HG02938 (cell line): ENCODE measurements at regions not wholly inside any gene's neighbourhood (a gene's known extent, or its start where the extent isn't known, plus 50 kb on each side); places are given as distances from the start of the nearest gene placed in this dataset.

ENCODE experiments used
- ATAC-seq: cut with Tn5 transposase; IDR thresholded peaks from one replicate; pipeline ENCODE4 v1.9.1; 2021; ENCODE audit warnings: mild to moderate bottlenecking, moderate library complexity; ENCODE audit not compliant: unreplicated experiment

- no peak for ATAC-seq
Observed at GRCh38 chr15:94105760-94106159, 125.6 kb upstream of the MCTP2 start.

- no peak for ATAC-seq
Observed at GRCh38 chr15:94100863-94101262, 130.5 kb upstream of the MCTP2 start.

DNA sequence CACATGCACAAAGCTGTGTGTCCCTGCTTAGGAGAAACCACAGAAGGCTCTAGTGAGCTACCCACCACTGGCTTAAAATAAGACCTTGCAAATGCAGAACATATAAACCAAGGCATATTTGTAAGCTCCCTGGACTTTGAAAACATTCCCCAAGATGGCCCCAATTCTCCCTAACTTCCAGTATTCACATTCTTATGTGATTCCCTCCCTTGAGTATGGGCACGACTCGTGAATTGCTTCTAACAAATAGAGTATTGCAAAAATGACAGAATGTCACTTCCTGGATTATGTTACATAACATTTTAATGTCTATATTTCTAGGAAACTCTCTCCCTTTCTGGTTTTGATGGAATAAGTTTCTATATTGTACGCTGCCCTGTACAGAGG, 131.8 kb upstream of the MCTP2 start:
- ATAC-seq, result no peak

DNA sequence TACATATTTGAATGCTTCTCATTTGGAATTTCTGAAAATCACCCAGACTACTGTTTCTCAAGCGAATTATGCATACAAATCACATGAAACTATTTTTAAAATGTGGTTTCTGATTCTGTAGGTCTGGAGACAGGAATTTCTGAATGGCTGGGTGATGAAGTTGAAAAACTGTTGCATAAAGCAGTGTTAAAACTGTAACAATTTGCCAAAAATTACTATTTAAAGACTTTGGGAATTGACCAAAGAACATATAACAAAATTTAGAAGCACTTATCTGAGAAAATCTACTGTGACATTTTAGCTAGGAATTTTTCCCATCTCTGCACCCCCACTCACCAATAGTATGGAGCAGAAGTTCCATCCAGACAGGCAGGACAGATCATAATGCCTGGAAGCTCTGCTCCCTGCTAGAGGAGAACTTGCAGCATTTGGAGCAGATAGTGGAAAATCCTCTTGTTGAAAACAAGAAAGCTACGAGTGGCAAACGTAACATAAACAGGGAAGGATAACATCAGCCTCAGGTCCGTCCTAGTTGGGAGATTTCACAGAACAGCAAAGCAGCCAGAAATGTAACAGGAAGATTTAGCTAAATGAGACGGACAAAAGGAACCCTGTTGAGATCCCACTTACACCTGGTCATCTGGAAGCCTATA, 132.3 kb upstream of the MCTP2 start:
- no peak for ATAC-seq

GRCh38 chr15:94097552-94097951, 133.8 kb upstream of the MCTP2 start:
- ATAC-seq, result no peak

DNA sequence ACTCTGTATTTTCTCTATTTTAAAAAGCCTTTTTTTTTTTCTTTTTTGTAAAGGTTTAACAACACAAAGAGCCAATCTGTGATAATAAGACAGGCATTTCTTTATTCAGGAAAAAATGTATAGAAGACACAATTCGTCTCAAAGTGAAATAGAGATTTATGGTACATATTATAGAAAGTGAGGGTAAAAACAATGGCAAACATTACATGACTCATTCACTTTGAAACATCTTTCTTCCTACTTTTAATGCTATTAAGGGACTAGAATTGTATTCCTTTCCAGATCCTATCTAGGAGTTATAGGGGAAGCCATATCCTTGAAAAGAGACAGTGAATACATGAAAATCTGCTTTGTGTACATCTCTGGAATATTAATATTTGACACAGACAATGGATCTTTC, 137.1 kb upstream of the MCTP2 start:
- ATAC-seq, result no peak

GRCh38 chr15:94086341-94086740, 145.0 kb upstream of the MCTP2 start:
- ATAC-seq, result no peak

DNA sequence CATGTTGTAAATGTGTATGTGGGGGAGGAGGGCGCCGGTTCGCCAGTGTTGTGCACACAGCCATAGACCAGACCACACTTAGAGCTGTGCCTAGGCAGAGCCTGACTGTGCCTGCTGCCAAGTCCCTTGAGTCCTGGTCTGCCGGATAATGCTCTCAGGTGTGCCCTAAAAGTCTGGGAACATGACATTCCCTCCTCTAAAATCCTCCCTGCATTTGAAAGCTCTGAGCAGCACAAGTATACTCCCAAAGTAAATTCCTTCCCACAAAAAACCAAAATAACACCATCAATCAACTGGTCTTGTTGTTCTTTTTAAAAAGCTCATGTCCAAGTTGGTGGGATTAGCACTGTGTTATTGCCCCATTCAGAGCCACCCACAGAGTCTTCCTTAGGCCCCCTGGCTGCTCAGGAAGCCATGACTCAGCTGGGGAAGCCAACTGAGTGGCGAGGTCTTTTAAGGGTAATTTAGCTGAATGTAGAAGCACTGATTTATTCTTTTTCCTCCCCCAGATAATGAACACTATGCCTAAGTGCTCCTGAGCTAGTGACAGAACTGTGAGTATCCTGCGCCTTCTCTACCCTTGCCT, 147.8 kb upstream of the MCTP2 start:
- ATAC-seq, result no peak

GRCh38 chr15:94081829-94082228, 149.5 kb upstream of the MCTP2 start:
- ATAC-seq, result no peak

DNA sequence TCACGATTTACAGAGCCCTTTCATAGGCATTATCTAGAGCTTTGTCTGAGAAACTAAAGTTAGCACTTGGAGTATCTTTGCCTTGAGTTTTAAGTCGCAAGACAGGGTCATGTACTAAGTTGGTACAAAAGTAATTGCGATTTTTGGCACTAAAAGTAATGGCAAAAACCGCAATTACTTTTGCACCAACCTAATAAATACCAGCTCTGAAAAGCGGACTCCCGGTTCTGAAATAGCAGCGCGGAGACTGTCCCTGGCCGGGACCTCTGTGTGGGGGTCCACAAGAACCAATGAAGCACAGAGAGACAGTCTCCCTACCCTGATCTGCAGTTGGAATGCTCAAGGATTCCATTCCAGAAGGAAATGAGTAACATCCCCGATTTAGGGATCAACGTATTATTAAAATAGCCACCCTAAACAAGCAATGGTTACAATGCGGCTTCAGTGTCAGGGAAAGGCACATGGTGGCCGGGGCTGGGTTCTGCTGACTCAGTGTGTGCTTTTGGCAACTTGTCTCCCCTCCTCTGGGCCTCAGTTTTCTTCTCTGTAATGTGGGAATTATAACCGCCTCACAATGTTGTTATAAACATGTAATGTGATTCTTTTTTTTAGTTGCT, 150.3 kb upstream of the MCTP2 start:
- no peak for ATAC-seq

- no peak for ATAC-seq
Observed at GRCh38 chr15:94080416-94080815, 150.9 kb upstream of the MCTP2 start.

GRCh38 chr15:94079968-94080367, 151.4 kb upstream of the MCTP2 start:
- no peak for ATAC-seq

GRCh38 chr15:94079459-94079858, 151.9 kb upstream of the MCTP2 start:
- no peak for ATAC-seq

- ATAC-seq, result no peak
Observed at GRCh38 chr15:94077938-94078337, 153.4 kb upstream of the MCTP2 start.

GRCh38 chr15:94075349-94075748, 156.0 kb upstream of the MCTP2 start:
- no peak for ATAC-seq

DNA sequence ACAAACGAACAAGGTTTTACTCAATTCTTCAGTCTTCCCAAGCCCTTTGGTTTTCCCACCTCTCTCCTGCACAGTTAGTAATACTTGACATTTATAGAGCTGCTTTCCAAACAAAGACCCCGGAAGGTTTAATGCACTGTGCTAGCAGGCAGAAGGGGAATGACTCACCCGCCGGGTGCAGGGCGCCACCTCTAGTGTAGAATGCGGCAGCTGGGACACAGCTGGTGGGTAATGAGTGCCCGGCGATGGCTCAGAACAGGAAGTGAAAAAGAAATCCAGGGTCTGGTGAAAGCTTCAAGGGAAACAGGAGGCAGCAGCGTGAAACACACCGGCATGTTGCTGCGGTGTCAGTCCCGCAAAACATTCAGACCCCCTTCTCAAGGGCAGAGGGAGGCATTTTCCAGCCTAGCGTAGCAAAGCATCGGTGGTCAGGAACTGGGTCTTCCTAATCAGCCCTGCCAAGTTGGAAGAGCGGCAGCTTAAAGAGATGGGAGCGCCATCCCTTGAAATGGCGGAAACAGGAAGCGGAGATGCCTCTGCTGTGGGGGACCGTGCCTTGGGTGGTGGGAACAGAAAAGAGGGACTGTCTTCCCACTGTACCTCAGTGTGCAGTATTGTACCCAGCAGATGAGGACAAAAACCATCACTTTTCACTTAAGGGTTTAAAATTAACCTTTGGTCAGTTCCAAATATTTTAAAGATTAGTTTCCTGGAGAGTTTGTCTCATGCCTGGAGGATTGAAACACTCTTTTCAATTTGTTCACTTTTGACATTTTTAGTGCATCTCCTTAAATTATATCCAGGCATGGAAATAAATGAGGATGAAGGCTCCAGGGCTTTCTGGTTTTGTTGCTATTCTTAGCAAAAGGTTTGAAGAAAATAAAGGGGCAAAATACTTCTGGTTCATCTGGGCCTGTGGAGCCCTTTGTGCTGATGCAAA, 160.7 kb upstream of the MCTP2 start:
- no peak for ATAC-seq

DNA sequence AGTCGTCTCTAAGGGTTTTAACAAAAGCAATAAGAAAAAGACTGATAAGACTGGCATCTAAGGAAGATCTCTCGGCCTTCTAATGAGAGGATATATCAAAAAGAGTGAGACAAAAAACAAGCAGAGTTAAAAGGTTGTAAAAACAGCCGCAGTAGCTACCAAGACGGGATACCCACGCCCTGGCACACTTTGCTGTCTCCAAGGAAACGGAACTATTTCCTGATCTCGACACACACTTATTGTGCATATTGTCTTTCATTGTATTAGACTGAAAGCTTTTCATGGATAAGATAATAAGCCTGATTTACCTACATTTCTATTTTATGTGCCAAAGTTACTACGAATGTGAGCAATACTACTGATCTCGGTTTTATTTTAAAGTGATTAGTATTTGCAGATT, 161.5 kb upstream of the MCTP2 start:
- ATAC-seq, result no peak

DNA sequence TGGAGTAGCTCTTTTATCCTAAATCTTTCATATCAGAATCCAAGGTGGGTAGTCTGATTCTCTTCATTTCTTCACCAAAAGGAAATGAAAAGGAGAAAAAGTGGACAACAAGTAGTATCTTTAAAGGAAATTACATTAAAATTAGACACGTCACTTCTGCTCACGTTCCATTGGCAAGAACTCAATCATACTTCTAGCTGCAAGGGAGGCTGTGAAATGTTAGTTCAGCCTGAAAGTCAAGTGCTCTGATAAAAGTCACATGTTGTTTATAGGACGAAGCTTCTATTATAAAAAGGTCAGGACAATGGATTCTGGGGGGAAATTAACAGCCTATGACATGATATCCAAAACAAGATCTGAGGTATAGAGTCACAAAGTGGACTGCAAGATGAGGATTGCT, 164.6 kb upstream of the MCTP2 start:
- ATAC-seq, result no peak

DNA sequence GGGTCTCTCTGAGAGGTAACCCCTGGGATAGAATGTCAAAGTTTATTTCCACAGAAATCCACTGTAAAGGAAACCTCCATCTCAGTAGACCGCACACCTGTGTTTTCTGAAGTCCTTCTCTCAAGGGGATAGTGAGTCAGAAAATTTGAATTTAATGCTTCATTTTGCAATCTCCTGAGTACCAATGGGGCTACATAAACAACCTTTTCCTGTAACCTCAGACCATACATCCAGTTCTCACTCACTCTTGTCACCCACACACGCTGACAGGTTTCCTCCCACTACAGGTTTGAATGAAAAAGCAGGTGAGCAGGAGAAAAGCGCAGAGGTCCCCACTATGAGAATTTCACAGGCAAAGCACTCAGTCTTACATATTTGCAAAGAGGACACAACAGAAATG, 165.3 kb upstream of the MCTP2 start:
- ATAC-seq, result no peak

DNA sequence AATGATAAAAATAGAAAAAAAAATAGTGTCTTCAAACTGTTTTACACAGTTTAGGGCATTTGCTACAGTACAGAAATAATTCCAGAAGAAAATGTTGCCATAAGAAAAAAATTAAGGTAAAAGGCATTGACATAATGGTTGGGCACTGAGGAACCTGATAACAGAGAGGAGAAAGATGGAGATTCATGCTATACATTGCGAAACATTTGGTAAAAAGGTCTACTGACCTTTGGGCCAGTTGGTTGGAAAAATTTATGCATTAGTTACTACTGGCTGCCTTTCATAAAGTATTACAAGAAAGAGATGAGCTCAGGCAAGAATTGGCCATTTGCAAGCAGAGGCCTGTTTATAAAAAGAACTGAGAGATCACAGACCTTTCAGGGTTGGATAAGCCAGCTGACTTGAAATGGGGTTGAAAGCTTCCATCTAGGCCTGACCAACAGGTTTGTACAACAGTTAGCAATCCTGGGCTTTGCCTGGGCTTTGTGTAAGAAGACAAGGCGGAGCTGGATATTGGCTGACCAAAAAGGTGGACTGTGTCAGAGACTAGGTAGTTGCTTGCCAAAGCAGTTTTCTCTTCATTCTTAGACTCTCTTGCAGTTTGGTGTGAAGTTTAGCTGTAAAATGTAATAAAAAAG, 166.6 kb upstream of the MCTP2 start:
- no peak for ATAC-seq

DNA sequence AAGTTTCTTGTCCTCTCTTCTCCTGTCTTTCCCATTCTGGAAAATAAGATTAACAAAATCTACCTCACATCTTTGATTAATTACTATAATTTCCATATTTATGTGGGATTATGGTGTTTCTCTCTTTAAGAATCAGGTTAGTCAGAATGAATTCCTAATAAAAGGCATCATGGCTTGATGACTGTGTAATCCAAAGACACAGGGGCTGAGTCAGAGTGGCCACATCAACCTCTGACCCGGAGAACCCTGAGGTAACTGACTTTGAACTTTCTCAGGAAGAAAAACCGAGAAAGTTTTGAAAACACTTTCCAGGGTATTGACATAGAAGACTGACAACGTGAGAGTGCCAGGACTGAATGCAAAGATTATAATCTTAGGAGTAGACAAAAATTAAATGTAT, 170.3 kb upstream of the MCTP2 start:
- no peak for ATAC-seq
